HEK293T (cell line): ENCODE measurements at regions not wholly inside any gene's neighbourhood (a gene's known extent, or its start where the extent isn't known, plus 50 kb on each side); places are given as distances from the start of the nearest gene placed in this dataset.

Experiments
- CTCF ChIA-PET: fragments of 350-600 bp; formaldehyde crosslinking; extraction: SDS; loops from one replicate; lab custom pipeline; 2021; ENCODE audit warnings: antibody characterized with exemption, inconsistent platforms; lab: Yijun Ruan, JAX
- POLR2A ChIA-PET: fragments of 350-600 bp; formaldehyde crosslinking; extraction: SDS; loops from one replicate; lab custom pipeline; 2020; ENCODE audit warnings: antibody characterized with exemption, inconsistent platforms; lab: Yijun Ruan, JAX
- DNase-seq: peaks from one replicate; pipeline ENCODE4 v3.0.0; 2012; ENCODE audit warnings: mixed read lengths; ENCODE audit errors: extremely low spot score
- ARNT ChIP-seq: fragments of 450-650 bp; IDR thresholded peaks from 2 replicates; pipeline ENCODE4 v1.6.1; 2017; ENCODE audit warnings: mild to moderate bottlenecking
- BHLHE40 ChIP-seq: fragments of 450-650 bp; IDR thresholded peaks from 2 replicates; pipeline ENCODE4 v1.6.1; 2016; ENCODE audit warnings: mild to moderate bottlenecking, moderate library complexity, borderline replicate concordance
- CTBP1 ChIP-seq: fragments of 450-650 bp; IDR thresholded peaks from 2 replicates; pipeline ENCODE4 v1.6.1; 2016; ENCODE audit warnings: borderline replicate concordance
- ELF4 ChIP-seq: fragments of 450-650 bp; IDR thresholded peaks from 2 replicates; pipeline ENCODE4 v1.6.1; 2017; ENCODE audit warnings: antibody characterized with exemption
- FOXA1 ChIP-seq: fragments of 450-650 bp; IDR thresholded peaks from 2 replicates; pipeline ENCODE4 v1.6.1; 2016; ENCODE audit warnings: mild to moderate bottlenecking
- FOXK2 ChIP-seq: fragments of 450-650 bp; IDR thresholded peaks from 2 replicates; pipeline ENCODE4 v1.6.1; 2016; ENCODE audit warnings: mild to moderate bottlenecking
- FOXM1 ChIP-seq: fragments of 450-650 bp; IDR thresholded peaks from 2 replicates; pipeline ENCODE4 v1.6.1; 2017; ENCODE audit warnings: mild to moderate bottlenecking, borderline replicate concordance
- HDGF ChIP-seq: fragments of 450-650 bp; IDR thresholded peaks from 2 replicates; pipeline ENCODE4 v1.6.1; 2017; ENCODE audit warnings: antibody characterized with exemption, borderline replicate concordance
- L3MBTL2 ChIP-seq: fragments of 450-650 bp; conservative IDR thresholded peaks from 2 replicates; pipeline ENCODE4 v1.6.1; 2016; ENCODE audit warnings: mild to moderate bottlenecking
- LEF1 ChIP-seq: fragments of 450-650 bp; IDR thresholded peaks from 2 replicates; pipeline ENCODE4 v1.6.1; 2017; ENCODE audit warnings: mild to moderate bottlenecking, borderline replicate concordance
- NFRKB ChIP-seq: fragments of 450-650 bp; IDR thresholded peaks from 2 replicates; pipeline ENCODE4 v1.6.1; 2016; ENCODE audit warnings: mild to moderate bottlenecking, moderate library complexity
- SP1 ChIP-seq: fragments of 450-650 bp; IDR thresholded peaks from 2 replicates; pipeline ENCODE4 v1.6.1; 2017
- SUZ12 ChIP-seq: fragments of 450-650 bp; IDR thresholded peaks from 2 replicates; pipeline ENCODE4 v1.6.1; 2016; ENCODE audit warnings: mild to moderate bottlenecking
- TARDBP ChIP-seq: fragments of 450-650 bp; IDR thresholded peaks from 2 replicates; pipeline ENCODE4 v1.6.1; 2016
- ZNF384 ChIP-seq: fragments of 450-650 bp; IDR thresholded peaks from 2 replicates; pipeline ENCODE4 v1.6.1; 2016
- TF ChIP-seq, protein P1 (sequence below): fragments of 450-650 bp; IDR thresholded peaks from 2 replicates; pipeline ENCODE4 v1.6.1; 2016

DNA sequence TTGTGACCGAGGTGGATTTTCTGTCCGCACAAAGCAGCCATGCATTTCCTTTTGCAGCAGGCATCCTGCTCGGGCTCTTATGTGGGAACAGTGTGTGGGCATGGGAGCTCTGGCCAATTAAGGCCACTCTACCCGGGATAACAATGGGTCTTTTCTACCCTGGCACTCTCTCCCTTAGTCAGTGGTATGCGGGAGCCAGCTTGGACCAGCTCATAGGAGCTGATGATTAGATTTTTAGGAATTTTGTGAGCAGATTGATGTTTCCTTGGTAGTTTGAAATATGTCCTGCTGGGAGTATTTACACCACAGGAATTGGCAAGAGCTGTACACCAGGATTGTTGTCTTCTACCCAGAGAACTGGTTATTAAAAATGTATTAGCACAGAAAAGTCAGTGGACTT is 89.3 kb downstream of the SPP2 start:
- DNase-seq = no peak
- TF ChIP-seq FOXK2 (no peak), FOXA1 (no peak), ELF4 (no peak), BHLHE40 (no peak), NFRKB (no peak), ZNF384 (no peak), ARNT (no peak), SUZ12 (no peak), FOXM1 (no peak), CTBP1 (no peak), SP1 (no peak), LEF1 (no peak)
- TF ChIP-seq, protein P1, sequence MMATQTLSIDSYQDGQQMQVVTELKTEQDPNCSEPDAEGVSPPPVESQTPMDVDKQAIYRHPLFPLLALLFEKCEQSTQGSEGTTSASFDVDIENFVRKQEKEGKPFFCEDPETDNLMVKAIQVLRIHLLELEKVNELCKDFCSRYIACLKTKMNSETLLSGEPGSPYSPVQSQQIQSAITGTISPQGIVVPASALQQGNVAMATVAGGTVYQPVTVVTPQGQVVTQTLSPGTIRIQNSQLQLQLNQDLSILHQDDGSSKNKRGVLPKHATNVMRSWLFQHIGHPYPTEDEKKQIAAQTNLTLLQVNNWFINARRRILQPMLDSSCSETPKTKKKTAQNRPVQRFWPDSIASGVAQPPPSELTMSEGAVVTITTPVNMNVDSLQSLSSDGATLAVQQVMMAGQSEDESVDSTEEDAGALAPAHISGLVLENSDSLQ = no peak
- CTCF ChIA-PET = no interaction called here
- POLR2A ChIA-PET = no interaction called here

DNA sequence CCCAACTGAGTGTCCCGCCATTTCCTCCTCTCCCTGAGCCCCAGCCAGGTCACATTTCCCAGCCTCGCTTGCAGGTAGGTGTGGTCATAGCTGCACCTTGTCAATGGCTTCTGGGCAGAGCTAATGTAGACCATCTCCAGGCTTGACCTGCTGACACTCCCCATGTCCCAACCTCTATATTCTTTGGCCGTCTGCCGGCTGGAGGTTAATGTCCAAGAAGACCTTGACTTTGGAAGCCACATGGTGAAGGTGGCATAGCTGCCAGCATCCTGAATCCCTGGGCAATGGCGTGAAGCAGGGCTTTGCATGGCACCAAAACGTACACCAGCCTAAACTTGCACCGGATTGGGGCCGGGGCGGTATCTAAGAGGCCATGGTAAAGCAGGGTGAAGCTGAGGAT is 88.3 kb downstream of the SPP2 start:
- no peak for DNase-seq
- ChIA-PET POLR2A (no interaction called here), CTCF (interaction anchor here (0.8 to 1.3 kb wide), 2 partner anchors 34 to 150 kb away, joined by 3 read pairs; no protein-coding TSS in a partner anchor)
- no peak for TF ChIP-seq NFRKB
- TF ChIP-seq, protein P1 = no peak
- TF ChIP-seq ELF4 = no peak
- no peak for TF ChIP-seq HDGF
- TF ChIP-seq SUZ12 = no peak
- no peak for TF ChIP-seq CTBP1
- TF ChIP-seq ZNF384 = no peak
- no peak for TF ChIP-seq FOXA1
- no peak for TF ChIP-seq FOXM1
- TF ChIP-seq L3MBTL2 = no peak
- no peak for TF ChIP-seq ARNT
- TF ChIP-seq TARDBP = no peak
- no peak for TF ChIP-seq FOXK2
- TF ChIP-seq SP1 = no peak
- TF ChIP-seq BHLHE40 = no peak
- TF ChIP-seq LEF1 = no peak

DNA sequence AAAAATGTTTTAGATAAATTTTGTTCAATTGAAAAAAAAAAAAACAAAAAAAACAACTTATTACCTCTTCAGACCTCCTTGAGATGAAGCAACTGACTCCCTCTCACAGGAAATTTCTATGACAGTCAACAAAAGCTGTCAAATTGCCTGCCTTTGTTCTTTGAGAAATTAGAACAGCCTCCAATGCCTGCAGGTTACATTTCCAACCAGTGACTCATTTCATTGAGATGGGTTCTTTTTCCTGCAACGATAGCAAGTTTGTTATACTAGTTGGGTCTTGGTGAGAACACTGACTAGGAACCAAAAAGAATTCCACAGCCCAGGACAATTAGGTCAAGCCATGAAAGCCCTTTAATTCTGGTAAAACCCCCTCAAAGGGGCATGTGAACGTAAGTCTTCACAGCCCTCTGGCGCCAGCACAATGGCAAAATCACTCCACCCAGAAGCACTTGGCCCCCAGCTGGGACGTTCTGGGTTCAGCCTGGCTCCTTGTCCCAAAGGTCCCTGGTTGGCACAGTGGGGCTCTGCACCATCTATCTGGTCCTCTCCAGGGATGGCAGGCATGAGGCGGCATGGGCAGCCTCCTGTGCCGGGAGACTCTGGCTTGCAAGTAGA is 87.0 kb downstream of the SPP2 start:
- POLR2A ChIA-PET = no interaction called here
- CTCF ChIA-PET = interaction anchor here (0.7 to 1.3 kb wide), 2 partner anchors 132 to 152 kb away, joined by 3 to 4 read pairs; no protein-coding TSS in a partner anchor
- DNase-seq = no peak
- no peak for TF ChIP-seq ARNT
- no peak for TF ChIP-seq HDGF
- TF ChIP-seq NFRKB = no peak
- TF ChIP-seq BHLHE40 = no peak
- TF ChIP-seq SUZ12 = no peak
- no peak for TF ChIP-seq CTBP1

DNA sequence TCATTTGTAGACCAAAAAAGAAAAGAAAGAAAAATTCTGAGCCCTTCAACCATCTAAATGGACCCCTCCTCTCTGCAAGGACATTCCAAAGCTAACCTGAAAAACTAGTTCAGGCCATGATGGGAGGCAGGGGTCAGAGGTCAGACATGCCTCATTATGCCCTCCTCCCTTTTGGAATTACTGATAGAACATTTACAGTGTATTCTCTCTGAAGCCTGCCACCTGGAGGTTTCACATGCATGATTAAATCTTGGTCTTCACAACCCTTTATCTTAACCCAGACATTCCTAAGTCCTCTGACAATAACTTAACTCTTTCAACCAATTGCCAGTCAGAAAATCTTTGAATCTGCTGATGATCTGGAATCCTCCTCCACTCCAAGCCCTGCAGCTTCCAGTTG is 86.0 kb downstream of the SPP2 start:
- ChIA-PET POLR2A (no interaction called here), CTCF (no interaction called here)
- DNase-seq = no peak
- no peak for TF ChIP-seq BHLHE40
- TF ChIP-seq SP1 = no peak
- TF ChIP-seq ELF4 = no peak
- no peak for TF ChIP-seq FOXA1
- no peak for TF ChIP-seq FOXK2
- no peak for TF ChIP-seq CTBP1
- TF ChIP-seq FOXM1 = no peak
- TF ChIP-seq ARNT = no peak
- TF ChIP-seq LEF1 = no peak
- TF ChIP-seq HDGF = no peak
- no peak for TF ChIP-seq L3MBTL2
- TF ChIP-seq ZNF384 = no peak
- TF ChIP-seq NFRKB = no peak
- no peak for TF ChIP-seq TARDBP

DNA sequence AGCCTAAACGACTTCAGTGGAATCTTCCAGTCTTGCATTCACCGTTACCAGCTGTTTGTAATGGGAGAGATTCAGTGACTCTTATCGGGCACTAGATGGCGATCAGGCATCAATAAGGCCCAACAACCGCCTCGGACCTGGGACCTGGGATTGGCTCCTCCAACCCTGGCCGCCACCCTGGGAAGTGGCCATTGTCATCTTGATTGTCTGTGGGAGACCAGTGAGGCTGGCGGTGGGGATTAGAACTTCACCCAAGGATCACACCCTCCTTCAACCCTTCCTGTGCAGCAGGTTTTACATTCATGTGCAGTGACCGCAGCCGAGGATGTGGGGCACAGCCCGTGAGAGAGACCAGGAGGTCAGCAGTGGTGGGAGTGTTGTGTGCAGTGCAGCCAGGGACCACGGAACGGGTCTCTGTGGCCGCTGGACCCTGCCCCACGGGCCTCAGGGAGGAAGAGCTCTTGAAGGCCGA is 85.3 kb downstream of the SPP2 start:
- DNase-seq = peak; percentile 79
- POLR2A ChIA-PET = no interaction called here
- TF ChIP-seq ARNT (no peak), SP1 (no peak), CTBP1 (no peak), ELF4 (no peak), FOXA1 (no peak), L3MBTL2 (no peak), SUZ12 (no peak), FOXM1 (no peak), NFRKB (no peak), LEF1 (no peak), FOXK2 (no peak), ZNF384 (no peak), TARDBP (no peak), HDGF (no peak)
- TF ChIP-seq, protein P1 = no peak

DNA sequence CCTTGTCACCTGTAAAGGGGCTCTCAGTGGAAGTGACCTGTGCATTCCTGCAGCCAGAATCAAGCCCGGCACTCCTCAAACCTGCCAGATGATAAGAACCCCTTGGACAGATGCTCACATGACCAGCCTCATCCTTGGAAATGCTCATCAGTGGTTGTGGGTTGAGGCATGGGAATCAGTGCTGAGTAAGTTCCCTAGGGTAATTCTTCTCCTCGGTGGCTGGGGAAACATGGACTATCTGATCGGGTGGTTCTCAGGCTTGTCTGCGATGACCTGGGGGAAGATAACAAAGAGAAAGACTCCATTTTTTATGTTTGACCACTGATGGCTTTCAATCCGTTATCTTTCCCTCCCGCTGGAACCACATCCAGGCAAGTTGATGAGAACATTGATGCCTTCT is 84.0 kb downstream of the SPP2 start:
- CTCF ChIA-PET = interaction anchor here (0.6 kb wide), 1 partner anchor 136 kb away, joined by 3 read pairs; no protein-coding TSS in a partner anchor

More for the DNA sequence above, 85.3 kb downstream of the SPP2 start:
- CTCF ChIA-PET = interaction anchor here (0.6 to 0.9 kb wide), 7 partner anchors 28 to 410 kb away, joined by 3 to 6 read pairs (median 3); no protein-coding TSS in a partner anchor

More for the DNA sequence above, 84.0 kb downstream of the SPP2 start:
- TF ChIP-seq TARDBP (no peak), ARNT (no peak), LEF1 (no peak), FOXM1 (no peak), FOXA1 (no peak), SUZ12 (no peak), L3MBTL2 (no peak), NFRKB (no peak), SP1 (no peak), BHLHE40 (no peak), FOXK2 (no peak), ELF4 (no peak), ZNF384 (no peak), HDGF (no peak), CTBP1 (no peak)
- TF ChIP-seq, protein P1 = no peak
- POLR2A ChIA-PET = no interaction called here
- no peak for DNase-seq
